ENCODE measurements at regions not wholly inside any gene's neighbourhood (a gene's known extent, or its start where the extent isn't known, plus 50 kb on each side); places are given as distances from the start of the nearest gene placed in this dataset.

DNA sequence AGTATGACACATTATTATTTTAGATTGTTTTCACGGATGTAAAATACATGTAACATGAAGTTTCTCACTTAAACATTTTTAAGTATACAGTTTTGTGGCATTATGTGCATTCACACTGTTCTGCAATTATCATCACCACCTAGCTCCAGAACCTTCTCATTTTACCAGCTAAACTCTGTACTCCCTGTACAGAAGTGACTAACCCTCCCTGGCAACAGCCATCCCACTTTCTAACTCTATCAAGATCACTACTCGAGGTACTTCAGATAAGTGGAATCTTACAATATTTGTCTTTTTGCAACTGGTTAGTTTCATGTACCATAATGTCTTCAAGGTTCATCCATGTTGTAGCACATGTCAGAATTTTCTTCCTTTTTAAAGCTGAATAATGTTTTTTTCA lies 116.3 kb upstream of the IGF1R start:
- CTCF ChIA-PET = no interaction called here
- Histone ChIP-seq H3K4me3 (replicated peaks in 1 of 2; ENCODE audit: low read depth in 1 of 2, low read length in 2 of 2) (no peak overlapping the region), H3K9ac (ENCODE audit: low read length) (no peak overlapping the region), H3K4me1 (ENCODE audit: control insufficient read depth in 1 of 2, insufficient read depth in 2 of 2, low read length in 2 of 2) (no peaks in the 10 kb centered on the region), H2AFZ (ENCODE audit: low read depth, low read length, poor library complexity, severe bottlenecking) (no peak overlapping the region), H3K79me2 (ENCODE audit: insufficient read depth, low read length) (no peaks in the 10 kb centered on the region), H3K9me2 (ENCODE audit: insufficient read depth) (no peaks in the 10 kb centered on the region), H3K27ac (ENCODE audit: low read depth, low read length) (no peak overlapping the region), H3K27me3 (ENCODE audit: insufficient read depth, low read length) (peaks cover 39% of the 10 kb centered on the region), H3K9me3 (ENCODE audit: control insufficient read depth in 1 of 2, insufficient read depth in 1 of 2, low read depth in 1 of 2, low read length in 2 of 2) (no peaks in the 10 kb centered on the region), H3K36me3 (ENCODE audit: control insufficient read depth in 1 of 2, insufficient read depth in 2 of 2, low read length in 2 of 2) (no peaks in the 10 kb centered on the region), H3K4me2 (ENCODE audit: low read length) (no peak overlapping the region), H4K20me1 (ENCODE audit: insufficient read depth) (no peaks in the 10 kb centered on the region)
- TF ChIP-seq FOSL1 (IDR thresholded peaks at IDR 0.05; ENCODE audit: low read depth) (no peak), EZH2 (IDR thresholded peaks at IDR 0.05) (no peak), ZNF274 (IDR thresholded peaks at IDR 0.05; ENCODE audit: low read depth, low read length) (no peak), CEBPB (IDR thresholded peaks at IDR 0.05; ENCODE audit: low read depth) (no peak), TCF7L2 (IDR thresholded peaks at IDR 0.05; ENCODE audit: borderline replicate concordance, extremely low read depth, insufficient read depth, insufficient read length) (no peak), POLR2AphosphoS5 (IDR thresholded peaks at IDR 0.05; ENCODE audit: low read depth, low read length) (no peak), SIN3A (IDR thresholded peaks at IDR 0.05; ENCODE audit: low read depth) (no peak), YY1 (IDR thresholded peaks at IDR 0.05; ENCODE audit: extremely low read depth, insufficient replicate concordance, low read depth, low read length) (no peak), ELF1 (IDR thresholded peaks at IDR 0.05; ENCODE audit: borderline replicate concordance, low read depth) (no peak), CBX3 (IDR thresholded peaks at IDR 0.05; ENCODE audit: low read depth) (no peak), POLR2A (IDR thresholded peaks at IDR 0.05; ENCODE audit: borderline replicate concordance, extremely low read depth, insufficient read depth, insufficient read length) (no peak)
- TF ChIP-seq, protein P1, sequence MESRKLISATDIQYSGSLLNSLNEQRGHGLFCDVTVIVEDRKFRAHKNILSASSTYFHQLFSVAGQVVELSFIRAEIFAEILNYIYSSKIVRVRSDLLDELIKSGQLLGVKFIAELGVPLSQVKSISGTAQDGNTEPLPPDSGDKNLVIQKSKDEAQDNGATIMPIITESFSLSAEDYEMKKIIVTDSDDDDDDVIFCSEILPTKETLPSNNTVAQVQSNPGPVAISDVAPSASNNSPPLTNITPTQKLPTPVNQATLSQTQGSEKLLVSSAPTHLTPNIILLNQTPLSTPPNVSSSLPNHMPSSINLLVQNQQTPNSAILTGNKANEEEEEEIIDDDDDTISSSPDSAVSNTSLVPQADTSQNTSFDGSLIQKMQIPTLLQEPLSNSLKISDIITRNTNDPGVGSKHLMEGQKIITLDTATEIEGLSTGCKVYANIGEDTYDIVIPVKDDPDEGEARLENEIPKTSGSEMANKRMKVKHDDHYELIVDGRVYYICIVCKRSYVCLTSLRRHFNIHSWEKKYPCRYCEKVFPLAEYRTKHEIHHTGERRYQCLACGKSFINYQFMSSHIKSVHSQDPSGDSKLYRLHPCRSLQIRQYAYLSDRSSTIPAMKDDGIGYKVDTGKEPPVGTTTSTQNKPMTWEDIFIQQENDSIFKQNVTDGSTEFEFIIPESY (IDR thresholded peaks at IDR 0.05; ENCODE audit: extremely low read depth, insufficient replicate concordance, low read length) = no peak
- TF ChIP-seq, protein P2, sequence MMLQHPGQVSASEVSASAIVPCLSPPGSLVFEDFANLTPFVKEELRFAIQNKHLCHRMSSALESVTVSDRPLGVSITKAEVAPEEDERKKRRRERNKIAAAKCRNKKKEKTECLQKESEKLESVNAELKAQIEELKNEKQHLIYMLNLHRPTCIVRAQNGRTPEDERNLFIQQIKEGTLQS (IDR thresholded peaks at IDR 0.05) = no peak
- TF ChIP-seq, protein P3, sequence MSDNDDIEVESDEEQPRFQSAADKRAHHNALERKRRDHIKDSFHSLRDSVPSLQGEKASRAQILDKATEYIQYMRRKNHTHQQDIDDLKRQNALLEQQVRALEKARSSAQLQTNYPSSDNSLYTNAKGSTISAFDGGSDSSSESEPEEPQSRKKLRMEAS (IDR thresholded peaks at IDR 0.05) = no peak
- no peak for DNase-seq (ENCODE audit: low read depth, low spot score)
- intact Hi-C loops (cut with micrococcal nuclease) = no loop called here
- BruUV-seq (replicated peaks) = no TSS peak
- POLR2A ChIA-PET = no interaction called here
- ATAC-seq = no peak
- RAD21 ChIA-PET (ENCODE audit: low non-redundant PET in 1 of 2, low total read pairs in 2 of 2, uncharacterized antibody in 2 of 2, unreplicated experiment in 2 of 2) = no interaction called here
